GM19025 (cell line): ENCODE measurements at regions not wholly inside any gene's neighbourhood (a gene's known extent, or its start where the extent isn't known, plus 50 kb on each side); places are given as distances from the start of the nearest gene placed in this dataset.
"Not testable (repeated sequence)": the region's sequence is repeated elsewhere in the genome, so short reads cannot be mapped to it uniquely, and the experiment has no call there.

Source experiments
- ATAC-seq: cut with Tn5 transposase; IDR thresholded peaks from one replicate; pipeline ENCODE4 v1.9.1; 2021; ENCODE audit warnings: mild to moderate bottlenecking, low read depth, moderate library complexity; ENCODE audit not compliant: unreplicated experiment

GRCh38 chr4:12615822-12616221 is 868.3 kb downstream of the RAB28 start:
- ATAC-seq: no peak

GRCh38 chr4:12612876-12613275 is 871.3 kb downstream of the RAB28 start:
- ATAC-seq: no peak

- ATAC-seq: not testable (repeated sequence)
Observed at GRCh38 chr4:12609212-12609875, 874.8 kb downstream of the RAB28 start.

- ATAC-seq: no peak
Observed at GRCh38 chr4:12595986-12596385, 888.2 kb downstream of the RAB28 start.

- ATAC-seq: no peak
Observed at GRCh38 chr4:12595489-12595888, 888.7 kb downstream of the RAB28 start.

- no peak for ATAC-seq
Observed at GRCh38 chr4:12588582-12588981, 895.6 kb downstream of the RAB28 start.

- no peak for ATAC-seq
Observed at GRCh38 chr4:12586242-12587006, 897.7 kb downstream of the RAB28 start.

GRCh38 chr4:12584116-12584875 is 899.8 kb downstream of the RAB28 start:
- ATAC-seq: no peak

GRCh38 chr4:12583275-12583674 is 900.9 kb downstream of the RAB28 start:
- ATAC-seq: no peak

GRCh38 chr4:12580787-12581186 is 903.4 kb downstream of the RAB28 start:
- ATAC-seq: no peak

- no peak for ATAC-seq
Observed at GRCh38 chr4:12579172-12579571, 905.0 kb downstream of the RAB28 start.

GRCh38 chr4:12576409-12576808 is 907.7 kb downstream of the RAB28 start:
- no peak for ATAC-seq

- no peak for ATAC-seq
Observed at GRCh38 chr4:12573716-12574115, 910.4 kb downstream of the RAB28 start.

- ATAC-seq: no peak
Observed at GRCh38 chr4:12562476-12563140, 921.5 kb downstream of the RAB28 start.

GRCh38 chr4:12562021-12562420 is 922.1 kb downstream of the RAB28 start:
- no peak for ATAC-seq

GRCh38 chr4:12555011-12555410 is 929.1 kb downstream of the RAB28 start:
- no peak for ATAC-seq

GRCh38 chr4:12548678-12549077 is 935.5 kb downstream of the RAB28 start:
- ATAC-seq: no peak

- no peak for ATAC-seq
Observed at GRCh38 chr4:12545812-12546211, 938.3 kb downstream of the RAB28 start.

- ATAC-seq: no peak
Observed at GRCh38 chr4:12538162-12538561, 946.0 kb downstream of the RAB28 start.

- ATAC-seq: no peak
Observed at GRCh38 chr4:12534684-12535083, 949.5 kb downstream of the RAB28 start.

- no peak for ATAC-seq
Observed at GRCh38 chr4:12519426-12519825, 964.7 kb downstream of the RAB28 start.
